IPS-20b (cell line): ENCODE measurements at regions not wholly inside any gene's neighbourhood (a gene's known extent, or its start where the extent isn't known, plus 50 kb on each side); places are given as distances from the start of the nearest gene placed in this dataset.
A peak's percentile ranks its signal among the peaks of the same experiment; 100 is the strongest.

Experiments used
- H3K27ac ChIP-seq: one replicate; pipeline ENCODE4 v1.5.1; 2013; ENCODE audit warnings: low read length
- H3K27me3 ChIP-seq: 2 replicates; pipeline ENCODE4 v1.6.1; 2013; ENCODE audit warnings: mild to moderate bottlenecking, low read length, inconsistent platforms; ENCODE audit not compliant: insufficient read depth
- H3K36me3 ChIP-seq: 2 replicates; pipeline ENCODE4 v1.6.1; 2013; ENCODE audit warnings: low read depth, mild to moderate bottlenecking, inconsistent platforms, low read length, moderate library complexity; ENCODE audit not compliant: insufficient read depth
- H3K4me1 ChIP-seq: 2 replicates; pipeline ENCODE4 v1.6.1; 2013; ENCODE audit warnings: mild to moderate bottlenecking, control low read depth, inconsistent platforms, low read length, moderate library complexity; ENCODE audit not compliant: insufficient read depth
- H3K4me3 ChIP-seq: 2 replicates; pipeline ENCODE4 v1.5.1; 2013; ENCODE audit warnings: mild to moderate bottlenecking, low read length, inconsistent platforms
- H3K9ac ChIP-seq: 2 replicates; pipeline ENCODE4 v1.6.1; 2013; ENCODE audit warnings: low read depth, mild to moderate bottlenecking, inconsistent platforms, low read length, moderate library complexity
- H3K9me3 ChIP-seq: 2 replicates; pipeline ENCODE4 v1.6.1; 2013; ENCODE audit warnings: mild to moderate bottlenecking, low read depth, low read length, inconsistent platforms; ENCODE audit not compliant: insufficient read depth

GRCh38 chr17:5793157-5793556 lies 208.8 kb upstream of the NLRP1 start:
- Histone ChIP-seq H3K27ac (no peak overlapping the region), H3K27me3 (peaks cover 12% of the 10 kb centered on the region), H3K9me3 (peaks cover 12% of the 10 kb centered on the region; the same call in 1 of the 2 replicates), H3K36me3 (no peaks in the 10 kb centered on the region), H3K4me3 (no peak overlapping the region), H3K4me1 (peaks cover 11% of the 10 kb centered on the region; the same call in 1 of the 2 replicates), H3K9ac (no peak overlapping the region)

- no peak overlapping the region for H3K27ac ChIP-seq
- no peaks in the 10 kb centered on the region for H3K36me3 ChIP-seq
- H3K4me3 ChIP-seq, result no peak overlapping the region
- peaks cover 14% of the 10 kb centered on the region for H3K27me3 ChIP-seq
- H3K9ac ChIP-seq, result no peak overlapping the region
- peaks cover 18% of the 10 kb centered on the region; the same call in 1 of the 2 replicates for H3K4me1 ChIP-seq
- peaks cover 12% of the 10 kb centered on the region; the same call in 1 of the 2 replicates for H3K9me3 ChIP-seq
Observed at GRCh38 chr17:5793899-5794298, 209.6 kb upstream of the NLRP1 start.

- H3K4me1 ChIP-seq, result peaks cover 18% of the 10 kb centered on the region; the same call in 1 of the 2 replicates
- no peaks in the 10 kb centered on the region for H3K36me3 ChIP-seq
- H3K27ac ChIP-seq, result no peak overlapping the region
- no peak overlapping the region for H3K4me3 ChIP-seq
- H3K9ac ChIP-seq, result no peak overlapping the region
- peaks cover 18% of the 10 kb centered on the region for H3K27me3 ChIP-seq
- H3K9me3 ChIP-seq, result peaks cover 12% of the 10 kb centered on the region; the same call in 1 of the 2 replicates
Observed at GRCh38 chr17:5794385-5794784, 210.1 kb upstream of the NLRP1 start.

GRCh38 chr17:5794881-5795506 lies 210.7 kb upstream of the NLRP1 start:
- H3K9ac ChIP-seq, result no peak overlapping the region
- no peak overlapping the region for H3K27ac ChIP-seq
- peaks cover 12% of the 10 kb centered on the region; the same call in 1 of the 2 replicates for H3K9me3 ChIP-seq
- no peaks in the 10 kb centered on the region for H3K36me3 ChIP-seq
- H3K27me3 ChIP-seq, result peaks cover 18% of the 10 kb centered on the region
- H3K4me1 ChIP-seq, result peaks cover 18% of the 10 kb centered on the region; the same call in 1 of the 2 replicates
- H3K4me3 ChIP-seq, result no peak overlapping the region

GRCh38 chr17:5797447-5798050 lies 213.2 kb upstream of the NLRP1 start:
- Histone ChIP-seq H3K4me1 (peaks cover 23% of the 10 kb centered on the region; the same call in 1 of the 2 replicates), H3K4me3 (peak overlapping the region; percentile 7; the same call in 1 of the 2 replicates), H3K27ac (no peak overlapping the region), H3K27me3 (peaks cover 18% of the 10 kb centered on the region), H3K9me3 (peaks cover 8% of the 10 kb centered on the region; the same call in 1 of the 2 replicates), H3K9ac (no peak overlapping the region), H3K36me3 (no peaks in the 10 kb centered on the region)

- H3K36me3 ChIP-seq, result no peaks in the 10 kb centered on the region
- H3K9me3 ChIP-seq, result peaks cover 2% of the 10 kb centered on the region; the same call in 1 of the 2 replicates
- peaks cover 23% of the 10 kb centered on the region; the same call in 1 of the 2 replicates for H3K4me1 ChIP-seq
- H3K4me3 ChIP-seq, result peak overlapping the region; percentile 7; the same call in 1 of the 2 replicates
- H3K27ac ChIP-seq, result no peak overlapping the region
- H3K27me3 ChIP-seq, result peaks cover 18% of the 10 kb centered on the region
- H3K9ac ChIP-seq, result no peak overlapping the region
Observed at GRCh38 chr17:5798094-5798493, 213.8 kb upstream of the NLRP1 start.

GRCh38 chr17:5800131-5800530 lies 215.8 kb upstream of the NLRP1 start:
- no peak overlapping the region for H3K9ac ChIP-seq
- peaks cover 23% of the 10 kb centered on the region; the same call in 1 of the 2 replicates for H3K4me1 ChIP-seq
- no peak overlapping the region for H3K27ac ChIP-seq
- H3K27me3 ChIP-seq, result peaks cover 18% of the 10 kb centered on the region
- no peaks in the 10 kb centered on the region for H3K9me3 ChIP-seq
- H3K36me3 ChIP-seq, result no peaks in the 10 kb centered on the region
- no peak overlapping the region for H3K4me3 ChIP-seq

- H3K27me3 ChIP-seq, result peaks cover 18% of the 10 kb centered on the region
- H3K4me3 ChIP-seq, result no peak overlapping the region
- no peak overlapping the region for H3K9ac ChIP-seq
- H3K9me3 ChIP-seq, result no peaks in the 10 kb centered on the region
- peaks cover 23% of the 10 kb centered on the region; the same call in 1 of the 2 replicates for H3K4me1 ChIP-seq
- no peaks in the 10 kb centered on the region for H3K36me3 ChIP-seq
- H3K27ac ChIP-seq, result no peak overlapping the region
Observed at GRCh38 chr17:5800646-5801045, 216.3 kb upstream of the NLRP1 start.

GRCh38 chr17:5804251-5804650 lies 219.9 kb upstream of the NLRP1 start:
- H3K9ac ChIP-seq, result no peak overlapping the region
- H3K36me3 ChIP-seq, result no peaks in the 10 kb centered on the region
- no peak overlapping the region for H3K4me3 ChIP-seq

GRCh38 chr17:5809056-5809455 lies 224.7 kb upstream of the NLRP1 start:
- Histone ChIP-seq H3K4me3 (no peak overlapping the region), H3K27ac (no peak overlapping the region), H3K27me3 (no peaks in the 10 kb centered on the region), H3K9ac (no peak overlapping the region), H3K9me3 (peaks cover 39% of the 10 kb centered on the region), H3K4me1 (peaks cover 9% of the 10 kb centered on the region; the same call in 1 of the 2 replicates), H3K36me3 (no peaks in the 10 kb centered on the region)

More at GRCh38 chr17:5804251-5804650, 219.9 kb upstream of the NLRP1 start:
- no peak overlapping the region for H3K27ac ChIP-seq
- H3K9me3 ChIP-seq, result peaks cover 11% of the 10 kb centered on the region
- peaks cover 4% of the 10 kb centered on the region; the same call in 1 of the 2 replicates for H3K4me1 ChIP-seq
- 0 out of 2 replicates have a peak, but pooled peaks cover 1% of the 10 kb centered on the region for H3K27me3 ChIP-seq

GRCh38 chr17:5809580-5810188 lies 225.4 kb upstream of the NLRP1 start:
- peaks cover 9% of the 10 kb centered on the region; the same call in 1 of the 2 replicates for H3K4me1 ChIP-seq
- no peaks in the 10 kb centered on the region for H3K27me3 ChIP-seq
- H3K36me3 ChIP-seq, result no peaks in the 10 kb centered on the region
- no peak overlapping the region for H3K27ac ChIP-seq
- H3K9ac ChIP-seq, result no peak overlapping the region
- H3K9me3 ChIP-seq, result peaks cover 39% of the 10 kb centered on the region
- no peak overlapping the region for H3K4me3 ChIP-seq
